Neural progenitor cell (in vitro differentiated cells): ENCODE measurements at regions not wholly inside any gene's neighbourhood (a gene's known extent, or its start where the extent isn't known, plus 50 kb on each side); places are given as distances from the start of the nearest gene placed in this dataset.
A peak's percentile ranks its signal among the peaks of the same experiment; 100 is the strongest.

Experiments used
- DNase-seq: peaks from one replicate; pipeline ENCODE4 v3.0.0-alpha.2; 2016; ENCODE audit warnings: low spot score
- H2AFZ ChIP-seq: fragments of 200-600 bp; sonication (generic); replicated peaks from 2 replicates; pipeline ENCODE4 v1.6.1; 2016; ENCODE audit warnings: antibody characterized with exemption
- H3F3A ChIP-seq: fragments of 200-600 bp; sonication (generic); 2 replicates; pipeline ENCODE4 v1.6.1; 2016; ENCODE audit warnings: antibody characterized with exemption, low read depth
- H3K27ac ChIP-seq: fragments of 200-600 bp; sonication (generic); 2 replicates; pipeline ENCODE4 v1.5.1; 2016; ENCODE audit warnings: mild to moderate bottlenecking
- H3K27me3 ChIP-seq: fragments of 200-600 bp; sonication (generic); 2 replicates; pipeline ENCODE4 v1.6.1; 2016; ENCODE audit warnings: mild to moderate bottlenecking, moderate library complexity
- H3K36me3 ChIP-seq: fragments of 200-600 bp; sonication (generic); 2 replicates; pipeline ENCODE4 v1.5.1; 2016
- H3K4me1 ChIP-seq: fragments of 200-600 bp; sonication (generic); 2 replicates; pipeline ENCODE4 v1.6.1; 2016; ENCODE audit warnings: mixed run types
- H3K4me2 ChIP-seq: fragments of 200-600 bp; sonication (generic); 2 replicates; pipeline ENCODE4 v1.6.1; 2016
- H3K4me3 ChIP-seq: fragments of 200-600 bp; sonication (generic); 2 replicates; pipeline ENCODE4 v1.5.1; 2016
- H3K79me2 ChIP-seq: fragments of 200-600 bp; sonication (generic); 2 replicates; pipeline ENCODE4 v1.6.1; 2016; ENCODE audit warnings: low read depth
- H3K9ac ChIP-seq: fragments of 200-600 bp; sonication (generic); 2 replicates; pipeline ENCODE4 v1.6.1; 2016
- H3K9me3 ChIP-seq: fragments of 200-600 bp; sonication (generic); 2 replicates; pipeline ENCODE4 v1.5.1; 2016; ENCODE audit warnings: low read depth
- H4K20me1 ChIP-seq: fragments of 200-600 bp; sonication (generic); 2 replicates; pipeline ENCODE4 v1.6.1; 2016; ENCODE audit warnings: low read depth
- H3K27ac Mint-ChIP-seq: 3 replicates; pipeline ENCODE4 v1.8.0; 2021; ENCODE audit warnings: mixed read lengths
- H3K27me3 Mint-ChIP-seq: 2 replicates; pipeline ENCODE4 v1.8.0; 2022; ENCODE audit warnings: low read depth, mild to moderate bottlenecking, inconsistent platforms, moderate library complexity, mixed read lengths; ENCODE audit not compliant: insufficient read depth
- H3K36me3 Mint-ChIP-seq: 3 replicates; pipeline ENCODE4 v1.8.0; 2021; ENCODE audit warnings: mixed read lengths
- H3K4me1 Mint-ChIP-seq: 3 replicates; pipeline ENCODE4 v1.8.0; 2021; ENCODE audit warnings: mixed read lengths
- H3K4me3 Mint-ChIP-seq: 3 replicates; pipeline ENCODE4 v1.8.0; 2021; ENCODE audit warnings: mild to moderate bottlenecking, moderate library complexity, mixed read lengths
- H3K9me3 Mint-ChIP-seq: 3 replicates; pipeline ENCODE4 v1.8.0; 2020; ENCODE audit warnings: mixed read lengths
- EZH2 ChIP-seq: fragments of 200-600 bp; sonication (generic); IDR thresholded peaks from 2 replicates; pipeline ENCODE4 v1.6.1; 2017; ENCODE audit warnings: antibody characterized with exemption, mild to moderate bottlenecking, moderate library complexity
- EZH2phosphoT487 ChIP-seq: fragments of 200-600 bp; sonication (generic); IDR thresholded peaks from 2 replicates; pipeline ENCODE4 v1.6.1; 2017; ENCODE audit warnings: antibody characterized with exemption
- TF ChIP-seq, protein P1 (sequence below): fragments of 200-600 bp; sonication (generic); IDR thresholded peaks from 2 replicates; pipeline ENCODE4 v1.5.1; 2017; ENCODE audit warnings: antibody characterized with exemption, mild to moderate bottlenecking

- peaks cover 14% of the 10 kb centered on the region for H3K9me3 Mint-ChIP-seq
- Histone ChIP-seq H3K9ac (no peak overlapping the region), H2AFZ (peak overlapping the region; percentile 64), H3K36me3 (no peaks in the 10 kb centered on the region), H3K9me3 (no peaks in the 10 kb centered on the region), H3K4me1 (peaks cover 37% of the 10 kb centered on the region), H3K4me3 (no peak overlapping the region), H3K79me2 (no peaks in the 10 kb centered on the region), H4K20me1 (no peaks in the 10 kb centered on the region), H3K27ac (no peak overlapping the region), H3F3A (peaks cover 26% of the 10 kb centered on the region), H3K4me2 (peak overlapping the region; percentile 58), H3K27me3 (no peaks in the 10 kb centered on the region)
- no peak for TF ChIP-seq EZH2
- TF ChIP-seq, protein P1, sequence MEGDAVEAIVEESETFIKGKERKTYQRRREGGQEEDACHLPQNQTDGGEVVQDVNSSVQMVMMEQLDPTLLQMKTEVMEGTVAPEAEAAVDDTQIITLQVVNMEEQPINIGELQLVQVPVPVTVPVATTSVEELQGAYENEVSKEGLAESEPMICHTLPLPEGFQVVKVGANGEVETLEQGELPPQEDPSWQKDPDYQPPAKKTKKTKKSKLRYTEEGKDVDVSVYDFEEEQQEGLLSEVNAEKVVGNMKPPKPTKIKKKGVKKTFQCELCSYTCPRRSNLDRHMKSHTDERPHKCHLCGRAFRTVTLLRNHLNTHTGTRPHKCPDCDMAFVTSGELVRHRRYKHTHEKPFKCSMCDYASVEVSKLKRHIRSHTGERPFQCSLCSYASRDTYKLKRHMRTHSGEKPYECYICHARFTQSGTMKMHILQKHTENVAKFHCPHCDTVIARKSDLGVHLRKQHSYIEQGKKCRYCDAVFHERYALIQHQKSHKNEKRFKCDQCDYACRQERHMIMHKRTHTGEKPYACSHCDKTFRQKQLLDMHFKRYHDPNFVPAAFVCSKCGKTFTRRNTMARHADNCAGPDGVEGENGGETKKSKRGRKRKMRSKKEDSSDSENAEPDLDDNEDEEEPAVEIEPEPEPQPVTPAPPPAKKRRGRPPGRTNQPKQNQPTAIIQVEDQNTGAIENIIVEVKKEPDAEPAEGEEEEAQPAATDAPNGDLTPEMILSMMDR = no peak
- H3K27me3 Mint-ChIP-seq = peaks cover 12% of the 10 kb centered on the region
- H3K27ac Mint-ChIP-seq = no peak overlapping the region
- H3K36me3 Mint-ChIP-seq = peaks cover 4% of the 10 kb centered on the region
- peaks cover 28% of the 10 kb centered on the region for H3K4me1 Mint-ChIP-seq
- DNase-seq = peak; percentile 26
- H3K4me3 Mint-ChIP-seq = no peak overlapping the region
These were observed 133.4 kb upstream of the SHB start for GRCh38 chr9:38202336-38202938.

DNA sequence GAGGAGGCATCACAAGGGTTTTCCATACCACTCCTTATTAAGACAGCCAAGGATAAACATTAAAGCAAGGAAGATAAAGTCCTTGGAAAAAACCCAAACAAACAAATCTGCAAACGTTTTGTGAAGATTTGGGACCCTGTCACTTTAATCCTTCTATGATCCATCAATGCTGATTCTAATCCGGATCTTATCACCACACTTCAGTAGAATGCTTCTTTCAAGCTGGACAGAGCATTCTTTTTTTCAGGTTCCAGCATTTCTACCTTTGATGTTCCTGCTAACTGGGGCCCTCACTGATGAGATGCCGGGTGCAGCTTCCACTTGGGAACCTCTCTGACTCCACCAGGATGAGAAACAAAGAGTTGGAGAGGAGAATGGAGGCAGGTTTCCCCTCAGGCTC is 132.8 kb upstream of the SHB start:
- Histone ChIP-seq H3K27ac (no peak overlapping the region), H3F3A (peaks cover 22% of the 10 kb centered on the region), H3K9me3 (no peaks in the 10 kb centered on the region), H3K79me2 (no peaks in the 10 kb centered on the region), H4K20me1 (no peaks in the 10 kb centered on the region), H3K36me3 (no peaks in the 10 kb centered on the region), H2AFZ (no peak overlapping the region), H3K9ac (no peak overlapping the region), H3K4me2 (no peak overlapping the region), H3K27me3 (no peaks in the 10 kb centered on the region), H3K4me3 (no peak overlapping the region), H3K4me1 (peaks cover 37% of the 10 kb centered on the region)
- peaks cover 4% of the 10 kb centered on the region for H3K36me3 Mint-ChIP-seq
- H3K4me1 Mint-ChIP-seq = peaks cover 28% of the 10 kb centered on the region
- no peak overlapping the region for H3K27ac Mint-ChIP-seq
- H3K9me3 Mint-ChIP-seq = peaks cover 12% of the 10 kb centered on the region
- peaks cover 10% of the 10 kb centered on the region for H3K27me3 Mint-ChIP-seq
- no peak for DNase-seq
- H3K4me3 Mint-ChIP-seq = no peak overlapping the region
- TF ChIP-seq EZH2 (no peak), EZH2phosphoT487 (no peak)
- TF ChIP-seq, protein P1 = no peak

- no peaks in the 10 kb centered on the region for H3K79me2 ChIP-seq
- H4K20me1 ChIP-seq = no peaks in the 10 kb centered on the region
- H3K9me3 Mint-ChIP-seq = peaks cover 12% of the 10 kb centered on the region
- DNase-seq = peak; percentile 51
- no peak overlapping the region for H3K4me2 ChIP-seq
- H3K4me1 Mint-ChIP-seq = peaks cover 38% of the 10 kb centered on the region
- H3K9me3 ChIP-seq = no peaks in the 10 kb centered on the region
- H3K27me3 Mint-ChIP-seq = peaks cover 14% of the 10 kb centered on the region
- no peaks in the 10 kb centered on the region for H3K36me3 ChIP-seq
- peaks cover 22% of the 10 kb centered on the region for H3F3A ChIP-seq
- H3K4me3 ChIP-seq = no peak overlapping the region
- no peak overlapping the region for H3K27ac ChIP-seq
- peaks cover 4% of the 10 kb centered on the region for H3K36me3 Mint-ChIP-seq
- no peaks in the 10 kb centered on the region for H3K27me3 ChIP-seq
- no peak overlapping the region for H3K9ac ChIP-seq
- TF ChIP-seq EZH2phosphoT487 (no peak), EZH2 (no peak)
- TF ChIP-seq, protein P1 = no peak
- H3K4me1 ChIP-seq = peaks cover 39% of the 10 kb centered on the region
- H3K27ac Mint-ChIP-seq = peak overlapping the region; percentile 66
- peak overlapping the region; percentile 45 for H2AFZ ChIP-seq
- no peak overlapping the region for H3K4me3 Mint-ChIP-seq
These were observed 131.4 kb upstream of the SHB start for GRCh38 chr9:38200431-38200830.
